HG02571 (cell line): ENCODE measurements at regions not wholly inside any gene's neighbourhood (a gene's known extent, or its start where the extent isn't known, plus 50 kb on each side); places are given as distances from the start of the nearest gene placed in this dataset.
"Not testable (repeated sequence)": the region's sequence is repeated elsewhere in the genome, so short reads cannot be mapped to it uniquely, and the experiment has no call there.

Source experiments
- ATAC-seq: cut with Tn5 transposase; IDR thresholded peaks from one replicate; pipeline ENCODE4 v1.9.1; 2021; ENCODE audit warnings: mild to moderate bottlenecking, moderate library complexity; ENCODE audit not compliant: unreplicated experiment

DNA sequence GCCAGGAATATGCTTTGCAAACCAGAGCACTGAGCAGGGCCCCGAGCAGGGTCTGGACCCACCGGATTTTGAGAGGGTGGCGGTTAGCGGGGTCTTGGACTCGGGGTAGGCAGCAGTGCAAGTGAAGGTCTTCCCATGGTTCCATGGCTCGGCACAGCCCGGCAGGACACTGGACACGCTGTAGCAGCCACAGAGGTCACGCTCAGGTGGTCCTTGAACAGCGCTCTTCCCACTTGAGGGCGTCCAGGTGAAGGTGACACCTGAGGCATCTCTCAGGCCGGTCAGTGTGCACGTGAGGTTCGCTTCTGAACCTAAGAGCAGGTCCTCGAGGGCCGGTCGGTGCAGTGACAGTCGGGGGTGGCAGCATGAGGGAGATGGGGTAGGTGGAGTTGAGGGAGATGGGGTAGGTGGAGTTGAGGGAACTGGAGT, 181.4 kb downstream of the TMEM121 start:
- not testable (repeated sequence) for ATAC-seq

DNA sequence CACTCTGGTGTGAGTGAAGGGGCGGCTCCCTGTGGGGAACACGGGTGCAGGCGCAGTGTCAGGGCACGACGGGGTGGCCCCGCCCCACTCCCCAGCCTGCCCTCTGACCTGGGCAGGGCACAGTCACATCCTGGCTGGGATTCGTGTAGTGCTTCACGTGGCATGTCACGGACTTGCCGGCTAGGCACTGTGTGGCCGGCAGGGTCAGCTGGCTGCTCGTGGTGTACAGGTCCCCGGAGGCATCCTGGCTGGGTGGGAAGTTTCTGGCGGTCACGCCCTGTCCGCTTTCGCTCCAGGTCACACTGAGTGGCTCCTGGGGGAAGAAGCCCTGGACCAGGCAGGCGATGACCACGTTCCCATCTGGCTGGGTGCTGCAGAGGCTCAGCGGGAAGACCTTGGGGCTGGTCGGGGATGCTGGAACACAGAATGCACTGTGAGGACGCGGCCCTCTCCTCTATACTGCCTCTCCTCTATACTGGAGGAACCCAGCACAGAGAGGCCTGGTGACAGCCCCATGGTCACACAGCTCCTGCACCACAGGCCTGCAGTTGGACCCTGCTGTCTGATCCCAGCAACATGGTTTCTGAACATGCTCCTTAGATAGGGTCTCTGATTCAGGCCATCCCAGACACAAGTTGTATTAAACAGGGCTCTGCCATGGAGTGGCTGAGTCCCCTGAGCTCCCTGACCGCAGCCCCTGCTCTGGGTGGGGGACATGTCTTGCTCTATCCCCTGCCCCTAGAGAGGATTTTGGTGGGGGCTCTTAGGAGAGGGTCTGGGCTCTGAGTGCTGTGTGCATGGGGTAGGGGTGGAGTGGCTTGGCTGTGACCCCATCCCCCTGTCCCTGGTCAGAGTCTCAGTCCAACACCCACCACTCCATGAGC, 182.1 kb downstream of the TMEM121 start:
- not testable (repeated sequence) for ATAC-seq

DNA sequence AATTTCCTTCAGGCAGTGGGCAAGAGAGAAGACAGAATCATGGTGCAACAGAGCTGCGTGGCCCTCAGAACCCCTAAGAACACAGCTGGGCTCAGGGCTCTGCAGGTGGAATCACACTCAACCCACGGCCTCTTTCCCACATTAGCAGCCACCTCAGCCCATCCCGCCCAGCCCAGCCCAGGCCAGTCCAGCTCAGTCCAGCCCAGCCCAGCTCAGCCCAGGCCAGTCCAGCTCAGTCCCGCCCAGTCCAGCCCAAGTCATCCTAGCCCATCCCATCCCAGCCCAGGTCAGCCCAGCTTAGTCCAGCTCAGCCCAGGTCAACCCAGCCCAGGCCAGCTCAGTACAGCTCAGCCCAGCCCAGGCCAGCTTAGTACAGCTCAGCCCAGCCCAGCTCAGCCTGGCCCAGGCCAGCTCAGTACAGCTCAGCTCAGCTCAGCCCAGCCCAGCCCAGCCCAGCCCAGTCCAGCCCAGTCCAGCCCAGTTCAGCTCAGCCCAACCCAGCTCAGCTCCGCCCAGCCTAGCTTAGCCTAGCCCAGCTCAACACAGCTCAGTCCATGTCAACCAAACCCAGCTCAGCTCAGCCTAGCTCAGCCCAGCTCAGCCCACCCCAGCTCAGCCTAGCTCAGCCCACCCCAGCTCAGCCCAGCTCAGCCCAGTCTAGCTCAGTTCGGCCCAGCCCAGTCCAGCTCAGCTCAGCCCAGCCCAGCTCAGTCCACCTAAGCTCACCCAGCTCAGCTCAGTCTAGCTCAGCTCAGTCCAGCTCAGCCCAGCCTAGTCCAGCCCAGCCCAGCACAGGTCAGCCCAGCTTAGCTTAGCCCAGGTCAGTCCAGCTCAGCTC, 183.1 kb downstream of the TMEM121 start:
- ATAC-seq, result no peak

DNA sequence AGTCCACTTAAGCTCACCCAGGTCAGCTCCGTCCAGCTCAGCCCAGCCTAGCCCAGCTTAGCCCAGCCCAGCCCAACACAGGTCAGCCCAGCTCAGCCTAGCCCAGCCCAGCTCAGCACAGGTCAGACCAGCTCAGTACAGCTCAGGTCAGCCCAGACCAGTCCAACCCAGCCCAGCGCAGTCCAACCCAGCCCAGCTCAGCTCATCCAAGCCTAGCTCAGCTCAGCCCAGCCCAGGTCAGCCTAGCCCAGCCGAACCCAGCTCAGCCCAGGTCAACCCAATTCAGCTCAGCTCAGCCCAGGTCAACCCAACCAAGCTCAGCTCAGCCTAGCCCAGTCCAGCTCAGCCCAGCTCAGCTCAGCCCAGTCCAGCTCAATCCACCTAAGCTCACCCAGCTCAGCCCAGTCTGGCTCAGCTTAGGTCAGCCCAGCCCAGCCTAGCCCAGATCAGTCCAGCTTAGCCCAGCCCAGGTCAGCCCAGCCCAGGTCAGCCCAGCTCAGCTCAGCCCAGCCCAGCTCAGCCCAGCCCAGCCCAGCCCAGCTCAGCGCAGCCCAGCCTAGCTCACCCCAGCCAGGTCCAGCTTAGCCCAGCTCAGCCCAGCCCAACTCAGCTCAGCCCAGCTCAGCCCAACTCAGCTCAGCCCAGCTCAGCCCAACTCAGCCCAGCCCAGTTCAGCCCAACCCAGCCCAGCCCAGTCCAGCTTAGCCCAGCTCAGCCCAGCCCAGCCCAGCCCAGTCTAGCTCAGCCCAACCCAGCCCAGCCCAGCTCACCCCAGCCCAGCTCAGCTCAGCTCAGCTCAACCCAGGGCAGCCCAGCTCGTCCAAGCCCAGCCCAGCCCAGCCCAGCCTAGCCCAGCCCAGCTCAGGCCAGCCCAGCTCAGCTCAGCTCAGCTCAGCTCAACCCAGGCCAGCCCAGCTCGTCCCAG, 184.0 kb downstream of the TMEM121 start:
- ATAC-seq, result no peak

DNA sequence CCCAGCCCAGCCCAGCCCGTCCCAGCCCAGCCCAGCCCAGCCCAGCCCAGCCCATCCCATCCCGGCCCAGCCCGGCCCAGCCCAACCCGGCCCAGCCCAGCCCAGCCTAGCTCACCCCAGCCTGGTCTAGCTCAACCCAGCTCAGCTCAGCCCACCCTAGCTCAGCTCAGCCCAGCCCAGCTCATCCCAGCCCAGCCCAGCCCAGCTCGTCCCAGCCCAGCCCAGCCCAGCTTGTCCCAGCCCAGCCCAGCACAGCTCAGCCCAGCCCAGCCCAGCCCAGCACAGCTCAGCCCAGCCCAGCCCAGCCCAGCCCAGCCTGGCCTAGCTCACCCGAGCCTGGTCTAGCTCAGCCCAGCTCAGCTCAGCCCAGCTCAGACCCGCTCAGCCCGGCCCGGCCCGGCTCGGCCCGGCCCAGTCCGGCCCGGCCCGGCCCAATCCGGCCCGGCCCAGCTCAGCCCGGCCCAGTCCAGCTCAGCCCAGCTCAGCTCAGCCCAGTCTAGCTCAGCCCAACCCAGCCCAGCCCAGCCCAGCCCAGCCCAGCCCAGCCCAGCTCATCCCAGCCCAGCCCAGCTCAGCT, 184.7 kb downstream of the TMEM121 start:
- ATAC-seq, result no peak

DNA sequence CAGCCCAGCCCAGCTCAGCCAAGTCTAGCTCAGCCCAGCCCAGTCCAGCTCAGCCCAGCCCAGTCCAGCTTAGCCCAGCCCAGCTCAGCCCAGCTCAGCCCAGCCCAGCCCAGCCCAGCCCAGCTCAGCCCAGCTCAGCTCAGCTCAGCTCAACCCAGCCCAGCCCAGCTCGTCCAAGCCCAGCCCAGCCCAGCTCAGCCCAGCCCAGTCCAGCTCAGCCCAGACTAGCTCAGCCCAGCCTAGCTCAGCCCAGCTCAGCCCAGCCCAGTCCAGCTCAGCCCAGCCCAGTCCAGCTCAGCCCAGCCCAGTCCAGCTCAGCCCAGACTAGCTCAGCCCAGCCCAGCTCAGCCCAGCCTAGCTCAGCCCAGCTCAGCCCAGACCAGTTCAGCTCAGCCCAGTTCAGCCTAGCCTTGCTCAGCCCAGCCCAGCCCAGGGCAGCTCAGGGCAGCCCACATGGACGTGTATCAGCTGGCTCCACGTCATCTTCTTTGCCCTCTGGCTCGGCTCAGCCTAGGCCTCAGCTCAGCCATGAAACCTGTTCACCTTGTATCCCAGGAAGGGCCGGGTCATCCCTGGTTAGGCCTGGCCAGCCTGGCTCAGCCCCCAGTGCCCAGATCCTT, 185.6 kb downstream of the TMEM121 start:
- ATAC-seq, result no peak

DNA sequence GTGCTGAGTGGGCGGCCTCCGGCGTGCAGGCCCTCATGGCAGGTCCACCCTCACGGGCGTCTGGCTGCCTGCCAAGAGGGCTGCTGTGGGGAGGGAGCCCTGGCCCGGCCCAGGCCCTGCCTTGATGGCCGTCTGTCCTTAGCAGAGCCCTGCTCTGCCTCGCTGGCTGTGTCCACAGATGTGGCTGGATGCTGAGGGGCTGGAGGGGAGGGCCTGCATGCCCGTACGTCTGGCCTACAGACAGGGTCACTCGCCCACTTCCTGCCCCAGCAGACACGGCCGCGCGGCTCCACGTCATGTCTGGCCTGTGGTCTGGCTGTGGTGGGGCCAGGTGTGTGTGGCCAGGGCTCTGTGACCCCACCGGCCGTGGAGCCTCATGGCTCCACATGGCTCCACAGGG, 186.3 kb downstream of the TMEM121 start:
- ATAC-seq, result not testable (repeated sequence)

DNA sequence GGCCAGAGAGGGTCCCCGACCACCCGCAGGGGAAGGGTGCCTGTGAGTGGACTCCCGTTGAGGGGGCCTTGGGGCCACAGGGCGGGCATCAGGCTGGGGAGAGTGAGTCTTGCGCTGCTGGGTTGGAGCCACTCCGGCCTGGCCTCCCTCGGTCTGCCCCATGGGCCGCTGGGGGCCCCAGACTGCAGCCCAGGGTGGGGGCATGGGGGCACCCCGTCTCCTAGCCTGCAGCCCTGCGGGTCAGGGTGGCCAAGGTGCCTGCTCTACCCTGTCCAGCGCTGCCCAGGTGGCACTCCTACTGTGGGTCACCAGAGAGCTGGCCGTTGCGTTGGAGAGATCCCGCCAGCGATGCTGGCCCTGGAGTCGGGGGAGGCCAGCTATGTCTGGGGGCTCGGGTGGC, 186.8 kb downstream of the TMEM121 start:
- not testable (repeated sequence) for ATAC-seq

DNA sequence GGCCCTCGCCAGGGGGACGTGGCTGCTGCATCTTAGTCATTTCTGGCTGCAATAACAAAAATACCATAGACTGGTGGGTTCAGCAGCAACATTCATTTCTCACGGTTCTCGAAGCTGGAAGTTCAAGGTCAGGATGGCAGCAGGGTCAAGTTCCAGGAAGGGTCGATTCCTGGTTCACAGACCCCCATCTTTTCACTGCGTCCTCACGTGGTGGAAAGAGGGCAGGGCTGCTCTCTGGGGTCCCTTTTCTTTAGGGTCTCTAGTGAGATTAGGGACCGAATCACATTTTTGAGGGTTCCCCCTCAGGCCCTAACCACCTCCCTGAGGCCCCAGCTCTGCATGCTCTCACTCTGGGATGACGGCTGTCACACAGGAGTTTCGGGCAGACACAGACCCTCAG, 187.5 kb downstream of the TMEM121 start:
- not testable (repeated sequence) for ATAC-seq

DNA sequence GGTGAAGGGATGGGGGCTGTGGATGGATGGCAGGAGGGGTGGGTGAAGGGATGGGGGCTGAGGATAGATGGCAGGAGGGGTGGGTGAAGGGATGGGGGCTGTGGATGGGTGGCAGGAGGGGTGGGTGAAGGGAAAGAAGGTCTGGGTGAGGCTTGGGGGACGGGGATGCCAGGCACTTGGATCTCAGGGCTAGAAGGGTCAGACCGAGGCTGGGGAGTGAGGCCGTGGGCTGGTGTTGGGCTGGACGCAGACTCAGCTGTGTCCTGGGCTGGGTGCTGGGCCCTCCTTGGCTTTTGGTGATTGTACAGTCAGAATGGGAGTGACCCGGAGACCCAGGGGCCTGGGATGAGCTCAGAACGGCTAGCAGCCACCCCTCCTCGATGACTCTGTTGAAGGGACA, 192.4 kb downstream of the TMEM121 start:
- ATAC-seq, result not testable (repeated sequence)

DNA sequence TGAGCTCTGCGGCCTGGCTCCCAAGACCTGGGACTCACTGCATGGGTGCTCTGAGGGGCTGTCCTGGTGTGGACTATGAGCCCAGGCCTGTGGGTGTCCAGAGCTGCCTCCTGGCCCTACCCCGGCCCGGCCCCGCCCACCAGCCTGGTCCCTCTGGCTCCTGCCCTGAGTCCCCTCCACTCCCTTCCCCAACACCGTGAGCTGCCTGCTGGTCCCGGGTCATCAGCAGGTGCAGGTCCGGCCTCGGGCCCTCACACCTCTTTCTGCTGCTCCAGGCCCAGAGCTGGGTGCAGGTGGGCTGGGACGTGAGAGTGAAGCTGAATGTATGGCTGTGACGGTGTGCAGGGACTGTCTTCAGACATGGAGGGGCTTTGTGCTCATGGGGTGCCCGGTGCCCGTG, 193.7 kb downstream of the TMEM121 start:
- not testable (repeated sequence) for ATAC-seq

DNA sequence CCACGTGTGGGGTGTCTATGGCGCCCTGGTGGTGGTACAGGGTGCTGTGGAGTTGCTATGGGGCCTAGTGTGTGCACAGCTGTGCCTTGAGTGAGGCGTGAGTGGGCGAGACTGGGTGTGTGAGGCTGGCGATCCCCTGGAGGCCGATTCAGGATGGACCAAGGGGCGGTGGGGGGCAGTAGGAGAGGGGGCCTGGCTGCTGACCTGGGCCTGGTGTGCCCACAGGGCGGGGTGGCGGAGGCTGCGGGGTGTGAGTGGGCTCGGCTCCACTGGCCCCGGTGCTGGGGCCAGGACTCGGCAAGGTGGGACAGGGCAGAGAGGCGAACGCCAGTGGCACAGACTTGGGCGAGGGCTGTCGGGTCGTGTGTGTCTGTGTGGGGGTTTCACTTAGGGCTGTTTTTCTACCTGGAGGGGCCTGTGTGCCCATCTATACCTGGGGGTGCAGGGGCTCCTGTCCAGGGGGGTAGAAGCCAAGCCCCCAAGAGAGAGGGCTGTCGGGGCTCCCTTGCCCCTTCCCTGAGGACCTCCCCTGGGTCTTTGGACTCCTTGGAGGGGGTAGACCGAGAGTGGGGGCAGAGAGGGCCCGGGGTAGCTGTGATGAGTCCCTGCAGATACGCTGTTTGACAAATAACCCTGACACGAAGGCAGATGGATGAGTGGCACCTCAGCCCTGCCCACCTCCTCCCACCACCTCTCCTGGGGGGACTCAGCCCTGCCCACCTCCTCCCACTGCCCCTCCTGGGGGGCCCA, 194.6 kb downstream of the TMEM121 start:
- ATAC-seq, result not testable (repeated sequence)

DNA sequence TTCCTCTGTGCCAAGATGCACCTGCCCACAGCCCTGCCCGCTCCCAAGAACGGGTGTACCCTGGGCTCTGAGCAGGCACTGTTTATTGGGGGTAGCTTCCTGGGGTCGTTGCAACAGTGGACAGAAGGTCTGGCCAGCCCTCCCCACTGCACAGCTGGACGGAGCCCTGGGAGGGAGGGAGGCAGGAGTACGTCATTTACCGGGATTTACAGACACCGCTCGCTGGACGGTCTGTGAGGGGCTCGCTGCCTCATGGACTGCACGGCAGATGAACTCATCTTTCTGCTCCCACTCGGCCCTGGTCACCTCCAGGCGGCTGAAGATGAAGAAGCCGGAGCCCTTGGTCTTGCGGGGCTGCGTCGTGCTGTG, 195.2 kb downstream of the TMEM121 start:
- ATAC-seq, result not testable (repeated sequence)

DNA sequence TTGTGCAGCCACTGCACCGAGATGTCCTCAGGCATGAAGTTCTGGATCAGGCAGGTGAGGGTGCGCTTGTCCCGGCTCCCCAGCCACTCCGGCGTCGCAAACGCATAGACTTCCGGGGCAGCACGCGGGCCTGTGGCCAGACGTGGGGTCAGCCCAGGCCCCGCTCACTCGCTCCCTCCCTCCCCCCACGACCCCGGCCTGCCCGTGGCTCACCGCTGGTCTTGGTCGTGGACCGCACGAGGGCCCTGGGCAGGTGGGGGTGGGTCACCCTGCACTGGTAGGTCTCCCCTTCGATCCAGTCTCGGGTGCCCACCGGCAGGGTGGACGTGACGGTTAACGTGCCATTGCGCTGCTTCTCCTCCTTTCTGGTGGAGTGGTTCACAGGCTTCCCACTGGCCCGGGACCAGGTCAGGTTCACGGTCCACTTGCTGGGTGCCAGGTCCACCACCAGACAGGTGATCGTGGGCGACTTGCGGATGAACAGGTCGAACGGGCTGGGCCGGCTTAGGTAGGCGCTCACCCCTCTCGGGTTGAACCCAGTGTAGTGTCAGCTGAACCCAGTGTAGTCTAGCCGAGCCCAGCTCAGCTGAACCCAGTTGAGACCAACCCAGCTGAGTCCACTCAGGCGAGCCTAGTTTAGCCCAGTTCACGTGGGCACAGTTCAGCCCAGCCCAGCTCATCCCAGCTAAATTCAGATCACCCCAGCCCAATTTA, 195.8 kb downstream of the TMEM121 start:
- not testable (repeated sequence) for ATAC-seq

DNA sequence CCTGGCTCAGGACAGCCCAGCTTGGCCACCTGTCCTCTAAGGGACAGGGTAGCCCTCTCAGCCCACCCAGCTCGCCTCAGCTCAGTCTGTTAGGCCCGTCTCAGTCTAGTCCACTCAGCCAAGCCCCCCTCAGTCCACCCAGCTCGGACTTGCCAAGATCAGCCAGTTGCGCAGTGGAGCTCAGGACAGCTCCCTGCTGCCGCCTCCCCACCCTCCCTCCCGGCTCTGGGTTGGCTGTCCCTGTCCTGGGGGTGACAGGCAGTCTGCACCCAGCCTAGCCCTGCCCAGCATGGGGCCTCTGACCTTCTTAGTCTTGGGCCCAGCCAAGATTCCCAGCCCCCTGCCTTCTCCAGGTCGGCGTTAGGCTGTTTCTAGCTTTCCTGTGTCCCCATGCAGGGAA, 196.9 kb downstream of the TMEM121 start:
- ATAC-seq, result not testable (repeated sequence)

DNA sequence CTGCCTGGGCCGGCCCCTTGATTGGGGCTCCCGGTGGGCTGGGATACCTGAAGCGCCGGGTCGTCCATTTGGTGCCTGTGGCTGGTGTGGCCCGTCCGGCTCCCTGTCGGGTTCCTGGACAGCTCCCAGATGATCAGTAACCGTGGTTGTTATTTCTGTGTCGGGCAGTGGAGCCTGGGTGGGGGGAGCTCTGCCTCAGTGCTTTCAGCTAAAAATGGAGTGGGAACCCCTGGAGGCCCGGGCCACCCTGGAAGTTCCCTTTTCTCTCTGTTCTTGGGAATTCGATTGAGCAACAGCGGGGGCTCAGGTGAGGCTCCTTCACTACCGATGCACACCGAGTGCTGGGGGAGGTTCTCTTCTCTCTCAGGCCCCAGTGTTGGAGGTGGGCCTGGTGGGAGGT, 197.4 kb downstream of the TMEM121 start:
- ATAC-seq, result not testable (repeated sequence)

DNA sequence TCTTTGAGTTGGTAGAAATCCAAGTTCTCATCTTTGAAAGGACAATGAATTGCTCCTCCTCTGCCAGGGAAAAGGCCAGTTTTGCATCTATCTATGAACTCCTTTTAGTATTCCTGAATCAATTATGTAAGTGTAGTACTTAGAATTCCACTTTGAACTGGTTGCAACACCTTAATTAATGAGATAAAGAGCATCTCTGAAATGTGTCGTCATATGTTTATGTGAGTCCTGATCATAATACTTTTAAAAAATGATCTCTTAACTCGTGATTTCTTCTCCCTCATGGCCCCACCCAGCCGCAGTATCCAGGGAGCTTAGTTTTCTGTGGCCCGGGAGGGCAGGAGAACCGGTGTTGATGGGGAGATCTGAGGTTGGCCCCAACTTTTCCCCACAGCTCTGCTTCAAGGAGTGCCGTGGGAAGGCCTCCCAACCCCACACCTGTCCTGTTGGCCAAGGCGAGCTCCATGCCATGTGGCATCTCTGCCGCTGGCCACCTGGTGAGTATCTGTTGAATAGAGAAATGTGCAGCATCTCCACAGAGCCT, 203.5 kb downstream of the TMEM121 start:
- not testable (repeated sequence) for ATAC-seq

DNA sequence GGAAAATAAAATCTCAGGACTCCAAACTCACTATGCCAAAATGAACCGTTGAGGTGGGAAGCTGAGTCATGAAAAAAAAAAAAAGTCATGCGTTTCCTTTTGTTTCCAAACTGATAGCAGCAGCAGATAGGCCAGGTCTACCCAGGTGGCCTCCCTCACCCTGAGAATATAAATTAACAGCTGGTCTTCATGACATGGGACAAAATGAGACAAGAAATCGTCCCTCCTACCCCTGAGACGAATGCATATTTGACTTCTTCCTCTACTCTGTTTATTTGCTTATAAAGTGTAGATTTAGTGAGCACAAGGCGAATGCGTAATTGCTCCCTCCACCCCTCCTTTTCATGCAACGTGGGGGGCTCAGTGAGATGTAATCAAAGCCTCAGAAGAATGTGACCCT, 204.3 kb downstream of the TMEM121 start:
- ATAC-seq, result not testable (repeated sequence)
